Trophoblast cell (in vitro differentiated cells and primary cell): ENCODE measurements at regions not wholly inside any gene's neighbourhood (a gene's known extent, or its start where the extent isn't known, plus 50 kb on each side); places are given as distances from the start of the nearest gene placed in this dataset.

Experiments
- DNase-seq, 2 donors: peaks; one replicate each; pipeline ENCODE4 v3.0.0-alpha.2; 2016
- H2AFZ ChIP-seq: 2 replicates; pipeline ENCODE4 v1.6.1; 2013; ENCODE audit warnings: low read length, moderate library complexity, mild to moderate bottlenecking; ENCODE audit not compliant: insufficient read depth, poor library complexity
- H2AK5ac ChIP-seq: 2 replicates; pipeline ENCODE4 v1.6.1; 2013; ENCODE audit warnings: mild to moderate bottlenecking, low read length
- H2BK120ac ChIP-seq: 2 replicates; pipeline ENCODE4 v1.6.1; 2013; ENCODE audit warnings: low read length, mild to moderate bottlenecking, moderate library complexity; ENCODE audit not compliant: insufficient read depth, poor library complexity
- H2BK12ac ChIP-seq: 2 replicates; pipeline ENCODE4 v1.6.1; 2013; ENCODE audit warnings: mild to moderate bottlenecking, low read length, moderate library complexity
- H2BK5ac ChIP-seq: 2 replicates; pipeline ENCODE4 v1.6.1; 2013; ENCODE audit warnings: low read length, low read depth, moderate library complexity, mild to moderate bottlenecking; ENCODE audit not compliant: poor library complexity
- H3K14ac ChIP-seq: 2 replicates; pipeline ENCODE4 v1.6.1; 2013; ENCODE audit warnings: mild to moderate bottlenecking, low read length
- H3K18ac ChIP-seq: 2 replicates; pipeline ENCODE4 v1.6.1; 2013; ENCODE audit warnings: mild to moderate bottlenecking, low read length
- H3K23ac ChIP-seq: 2 replicates; pipeline ENCODE4 v1.6.1; 2013; ENCODE audit warnings: low read length
- H3K27ac ChIP-seq: 2 replicates; pipeline ENCODE4 v1.5.1; 2013; ENCODE audit warnings: low read depth, mild to moderate bottlenecking, inconsistent platforms, low read length, moderate library complexity
- H3K27me3 ChIP-seq: 2 replicates; pipeline ENCODE4 v1.6.1; 2013; ENCODE audit warnings: inconsistent platforms, mild to moderate bottlenecking, low read length, moderate library complexity; ENCODE audit not compliant: insufficient read depth
- H3K36me3 ChIP-seq, 2 experiments: 1 replicate in 1 of 2; 2 replicates in 1 of 2; pipeline ENCODE4 v1.6.1; 2013; ENCODE audit warnings: low read length in 2 of 2, mild to moderate bottlenecking in 2 of 2, moderate library complexity in 1 of 2; ENCODE audit not compliant: insufficient read depth in 2 of 2, control insufficient read depth in 1 of 2
- H3K4ac ChIP-seq: 2 replicates; pipeline ENCODE4 v1.6.1; 2013; ENCODE audit warnings: low read depth, mild to moderate bottlenecking, low read length, moderate library complexity
- H3K4me1 ChIP-seq, 2 experiments: 1 replicate in 1 of 2; 2 replicates in 1 of 2; pipeline ENCODE4 v1.6.1; 2013; ENCODE audit warnings: low read length in 2 of 2, mild to moderate bottlenecking in 2 of 2, moderate library complexity in 1 of 2; ENCODE audit not compliant: insufficient read depth in 2 of 2, control insufficient read depth in 1 of 2
- H3K4me2 ChIP-seq: 2 replicates; pipeline ENCODE4 v1.6.1; 2013; ENCODE audit warnings: inconsistent platforms, mild to moderate bottlenecking, low read length, moderate library complexity
- H3K4me3 ChIP-seq: 2 replicates; pipeline ENCODE4 v1.5.1; 2013; ENCODE audit warnings: mild to moderate bottlenecking, low read depth, low read length, inconsistent platforms
- H3K79me1 ChIP-seq: one replicate; pipeline ENCODE4 v1.6.1; 2013; ENCODE audit warnings: low read length
- H3K79me2 ChIP-seq: 2 replicates; pipeline ENCODE4 v1.6.1; 2013; ENCODE audit warnings: low read length, mild to moderate bottlenecking; ENCODE audit not compliant: control insufficient read depth, insufficient read depth, poor library complexity
- H3K9ac ChIP-seq: 2 replicates; pipeline ENCODE4 v1.6.1; 2013; ENCODE audit warnings: mild to moderate bottlenecking, low read length
- H3K9me3 ChIP-seq: 2 replicates; pipeline ENCODE4 v1.6.1; 2013; ENCODE audit warnings: low read depth, mild to moderate bottlenecking, control low read depth, inconsistent platforms, low read length; ENCODE audit not compliant: insufficient read depth
- H4K12ac ChIP-seq: 2 replicates; pipeline ENCODE4 v1.6.1; 2013; ENCODE audit warnings: low read depth, mild to moderate bottlenecking, low read length, moderate library complexity
- H4K8ac ChIP-seq: 2 replicates; pipeline ENCODE4 v1.6.1; 2013; ENCODE audit warnings: low read depth, mild to moderate bottlenecking, low read length, moderate library complexity
- H4K91ac ChIP-seq: one replicate; pipeline ENCODE4 v1.6.1; 2013; ENCODE audit warnings: low read depth, mild to moderate bottlenecking, low read length, moderate library complexity
- WGBS: extraction: QIAGEN DNeasy Blood & Tissue Kit; methylation state at CpG from one replicate; pipeline ENCODE4 v1.1.7; 2013; ENCODE audit warnings: missing lambda C conversion rate; ENCODE audit not compliant: insufficient read length, insufficient coverage; ENCODE audit errors: extremely low coverage; 5-methylcytosine and 5-hydroxymethylcytosine counted together

DNA sequence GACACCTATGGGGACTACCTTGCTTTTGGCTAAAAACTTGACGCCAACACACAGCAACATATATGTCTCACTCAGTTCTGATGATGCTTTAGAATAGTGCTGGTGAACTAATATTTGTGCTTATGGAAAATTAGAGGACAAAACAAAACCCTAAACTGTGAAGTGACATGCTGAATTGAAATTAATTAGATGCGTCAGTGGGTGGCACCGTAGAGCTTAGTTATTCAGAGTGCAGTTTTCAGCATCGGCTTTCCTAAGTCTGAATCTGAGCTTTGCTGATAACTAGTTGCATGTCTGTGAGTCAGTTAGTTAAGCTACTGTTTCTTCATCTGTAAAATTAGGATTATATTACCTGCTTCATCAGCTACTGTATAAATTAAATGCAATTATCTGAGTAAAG is 245.0 kb upstream of the SORCS1 start:
- Histone ChIP-seq H4K8ac (no peak overlapping the region), H2BK12ac (no peak overlapping the region), H3K4me2 (no peak overlapping the region), H2AK5ac (no peak overlapping the region), H3K79me2 (no peaks in the 10 kb centered on the region), H3K4me1 (no peaks in the 10 kb centered on the region), H4K12ac (no peak overlapping the region), H3K23ac (no peak overlapping the region), H3K4ac (no peak overlapping the region), H3K9me3 (no peaks in the 10 kb centered on the region), H3K9ac (no peak overlapping the region), H4K91ac (no peak overlapping the region), H3K27me3 (no peaks in the 10 kb centered on the region), H3K18ac (no peak overlapping the region), H2BK120ac (no peak overlapping the region), H3K14ac (no peak overlapping the region), H3K36me3 (no peaks in the 10 kb centered on the region), H3K4me3 (no peak overlapping the region), H2BK5ac (no peak overlapping the region), H3K27ac (no peak overlapping the region), H3K79me1 (no peaks in the 10 kb centered on the region), H2AFZ (no peak overlapping the region)
- WGBS: no CpG with 5 or more reads among the region's 4 CpGs
- no peak for DNase-seq

DNA sequence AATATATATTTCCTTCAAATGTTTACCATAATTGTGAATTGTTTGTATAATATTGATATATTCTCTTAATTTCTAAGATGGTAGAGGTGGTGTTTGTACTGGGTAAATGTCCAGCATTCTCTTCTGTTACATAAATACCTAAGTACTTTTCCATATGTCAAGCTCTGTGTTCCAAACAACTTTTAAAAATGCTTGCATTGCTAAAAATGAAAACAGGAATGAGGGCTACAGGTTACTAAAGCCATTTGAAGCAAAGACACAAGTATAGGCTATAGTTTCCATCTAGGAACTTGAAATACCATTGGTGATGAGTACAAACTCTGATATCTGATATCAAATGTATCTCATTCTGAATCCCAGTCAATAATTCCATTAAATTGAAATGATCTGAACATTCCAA is 233.6 kb upstream of the SORCS1 start:
- H2AK5ac ChIP-seq: no peak overlapping the region
- no peak overlapping the region for H2BK120ac ChIP-seq
- no peak overlapping the region for H3K27ac ChIP-seq
- H3K9ac ChIP-seq: no peak overlapping the region
- no peaks in the 10 kb centered on the region for H3K36me3 ChIP-seq
- H3K79me2 ChIP-seq: no peaks in the 10 kb centered on the region
- DNase-seq: no peak
- H3K14ac ChIP-seq: no peak overlapping the region
- H3K18ac ChIP-seq: no peak overlapping the region
- H2BK5ac ChIP-seq: no peak overlapping the region
- H4K12ac ChIP-seq: no peak overlapping the region
- H4K91ac ChIP-seq: no peak overlapping the region
- H2AFZ ChIP-seq: no peak overlapping the region
- no peak overlapping the region for H3K4ac ChIP-seq
- H3K79me1 ChIP-seq: no peaks in the 10 kb centered on the region
- H3K23ac ChIP-seq: no peak overlapping the region
- H3K4me1 ChIP-seq: no peaks in the 10 kb centered on the region
- no peaks in the 10 kb centered on the region for H3K27me3 ChIP-seq
- no peaks in the 10 kb centered on the region for H3K9me3 ChIP-seq
- H2BK12ac ChIP-seq: no peak overlapping the region
- no peak overlapping the region for H4K8ac ChIP-seq
- no peak overlapping the region for H3K4me2 ChIP-seq
- no peak overlapping the region for H3K4me3 ChIP-seq

DNA sequence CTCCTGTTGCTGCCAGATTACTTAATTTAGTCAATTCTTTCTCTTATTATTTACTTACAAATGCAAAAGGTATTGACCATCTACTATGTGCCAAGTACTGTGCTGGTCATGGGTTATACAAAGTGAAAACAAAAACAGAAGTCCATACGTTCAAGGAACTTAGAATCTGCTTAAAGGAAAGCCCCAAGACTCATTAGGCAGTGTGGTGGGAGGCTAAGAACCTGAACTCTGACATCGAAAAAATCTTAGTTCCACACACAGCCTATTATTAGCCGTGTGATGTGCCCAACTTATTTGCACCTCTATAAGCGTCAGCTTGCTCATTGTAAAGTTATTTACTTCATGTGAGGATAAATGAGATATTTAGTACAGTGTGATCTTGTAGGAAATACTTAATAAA is 227.4 kb upstream of the SORCS1 start:
- H3K18ac ChIP-seq: no peak overlapping the region
- H3K9me3 ChIP-seq: no peaks in the 10 kb centered on the region
- no peaks in the 10 kb centered on the region for H3K4me1 ChIP-seq
- H3K36me3 ChIP-seq: no peaks in the 10 kb centered on the region
- H4K12ac ChIP-seq: no peak overlapping the region
- no peak overlapping the region for H4K91ac ChIP-seq
- H3K27me3 ChIP-seq: no peaks in the 10 kb centered on the region
- no peaks in the 10 kb centered on the region for H3K79me2 ChIP-seq
- H2BK120ac ChIP-seq: no peak overlapping the region
- no CpG with 5 or more reads among the region's 4 CpGs for WGBS
- H2BK5ac ChIP-seq: no peak overlapping the region
- DNase-seq: no peak
- H3K9ac ChIP-seq: no peak overlapping the region
- H4K8ac ChIP-seq: no peak overlapping the region
- H2AFZ ChIP-seq: no peak overlapping the region
- H3K4me3 ChIP-seq: no peak overlapping the region
- H2BK12ac ChIP-seq: no peak overlapping the region
- H3K4ac ChIP-seq: no peak overlapping the region
- H3K4me2 ChIP-seq: no peak overlapping the region
- H3K23ac ChIP-seq: no peak overlapping the region
- H2AK5ac ChIP-seq: no peak overlapping the region
- no peak overlapping the region for H3K27ac ChIP-seq
- H3K79me1 ChIP-seq: no peaks in the 10 kb centered on the region
- H3K14ac ChIP-seq: no peak overlapping the region

- Histone ChIP-seq H3K23ac (no peak overlapping the region), H3K27me3 (no peaks in the 10 kb centered on the region), H3K9ac (no peak overlapping the region), H2AFZ (no peak overlapping the region), H3K4ac (no peak overlapping the region), H3K18ac (no peak overlapping the region), H3K4me3 (no peak overlapping the region), H4K91ac (no peak overlapping the region), H2BK12ac (no peak overlapping the region), H4K12ac (no peak overlapping the region), H3K4me2 (no peak overlapping the region), H3K79me2 (no peaks in the 10 kb centered on the region), H3K14ac (no peak overlapping the region), H4K8ac (no peak overlapping the region), H3K4me1 (no peaks in the 10 kb centered on the region), H3K36me3 (no peaks in the 10 kb centered on the region), H2AK5ac (no peak overlapping the region), H3K27ac (no peak overlapping the region), H2BK5ac (no peak overlapping the region), H3K9me3 (no peaks in the 10 kb centered on the region), H3K79me1 (no peaks in the 10 kb centered on the region), H2BK120ac (no peak overlapping the region)
- WGBS: no CpG with 5 or more reads among the region's 1 CpG
- DNase-seq: no peak
Observed at GRCh38 chr10:107390563-107390962, 226.1 kb upstream of the SORCS1 start.

DNA sequence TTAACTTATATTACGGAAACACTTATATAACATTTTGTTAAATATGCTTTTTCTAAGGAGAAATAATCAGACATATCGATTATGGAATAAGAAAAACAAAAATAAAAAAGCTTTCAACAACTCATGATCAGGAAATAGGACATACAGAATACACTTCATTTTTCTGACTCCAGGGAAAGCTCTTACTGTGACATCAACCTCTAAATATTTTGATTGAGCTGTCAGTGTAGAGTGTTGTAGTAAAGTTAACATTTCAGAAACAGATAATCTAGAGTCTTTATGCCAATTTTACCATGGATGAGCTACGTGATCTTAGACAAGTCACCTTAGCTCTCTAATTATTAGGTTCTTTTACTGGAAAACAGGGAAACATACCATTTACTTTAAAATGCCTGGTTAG is 218.9 kb upstream of the SORCS1 start:
- Histone ChIP-seq H3K23ac (no peak overlapping the region), H3K9ac (no peak overlapping the region), H3K79me2 (no peaks in the 10 kb centered on the region), H2AFZ (no peak overlapping the region), H3K36me3 (no peaks in the 10 kb centered on the region), H2AK5ac (no peak overlapping the region), H3K27me3 (no peaks in the 10 kb centered on the region), H2BK12ac (no peak overlapping the region), H2BK5ac (no peak overlapping the region), H3K18ac (no peak overlapping the region), H3K4me3 (no peak overlapping the region), H4K12ac (no peak overlapping the region), H3K14ac (no peak overlapping the region), H4K91ac (no peak overlapping the region), H3K27ac (no peak overlapping the region), H3K4me2 (no peak overlapping the region), H3K4ac (no peak overlapping the region), H2BK120ac (no peak overlapping the region), H3K79me1 (no peaks in the 10 kb centered on the region), H4K8ac (no peak overlapping the region), H3K4me1 (peaks cover 3 to 5% of the 10 kb centered on the region in 2 experiments), H3K9me3 (no peaks in the 10 kb centered on the region)
- no CpG with 5 or more reads among the region's 3 CpGs for WGBS
- no peak for DNase-seq
